Keratinocyte (primary cell): ENCODE measurements at regions not wholly inside any gene's neighbourhood (a gene's known extent, or its start where the extent isn't known, plus 50 kb on each side); places are given as distances from the start of the nearest gene placed in this dataset.

Experiments used
- CTCF ChIP-seq, 3 experiments: IDR thresholded peaks in 1 of 3; conservative IDR thresholded peaks in 1 of 3; optimal IDR thresholded peaks in 1 of 3; 2 replicates in 2 of 3; 3 replicates in 1 of 3; pipeline versions ENCODE3 to v1.5.1; 2011; ENCODE audit warnings: low read length in 3 of 3, mild to moderate bottlenecking in 3 of 3, moderate library complexity in 2 of 3, control low read depth in 1 of 3, inconsistent platforms in 1 of 3; ENCODE audit not compliant: insufficient read depth in 2 of 3; ENCODE audit errors: extremely low read depth in 1 of 3
- EZH2 ChIP-seq: IDR thresholded peaks from one replicate; pipeline ENCODE4 v1.6.1; 2012; ENCODE audit warnings: inconsistent platforms, mild to moderate bottlenecking, low read length, moderate library complexity

DNA sequence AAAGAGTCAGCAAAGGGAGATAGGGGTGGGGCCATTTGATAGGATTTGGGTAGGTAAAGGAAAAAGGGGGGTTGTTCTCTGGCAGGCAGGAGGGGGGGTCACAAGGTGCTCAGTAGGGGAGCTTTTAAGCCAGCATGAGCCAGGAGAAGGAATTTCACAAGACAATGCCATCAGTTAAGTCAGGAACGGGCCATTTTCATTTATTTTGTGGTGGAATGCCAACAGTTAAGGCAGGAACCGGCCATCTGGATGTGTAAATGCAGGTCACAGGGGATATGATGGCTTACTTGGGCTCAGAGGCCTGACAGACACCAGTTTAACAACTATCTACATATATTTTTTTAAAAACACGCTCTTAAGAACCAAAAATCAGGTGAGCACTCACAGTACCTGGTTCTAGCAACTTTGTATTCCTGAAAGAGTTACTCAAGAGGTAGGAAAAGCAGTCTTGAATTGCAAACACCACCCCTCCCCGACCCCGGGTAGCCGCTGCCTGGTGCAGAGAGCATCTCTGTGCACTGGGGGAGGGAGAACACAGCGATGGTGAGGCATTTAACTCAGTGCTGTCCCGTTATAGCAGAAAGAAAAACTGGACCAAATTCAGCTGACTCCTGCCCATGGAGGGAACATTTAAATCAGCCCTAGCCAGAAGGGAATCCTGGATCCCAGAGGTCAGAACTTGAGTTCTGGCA, 414.5 kb upstream of the KLHL29 start:
- TF ChIP-seq CTCF (optimal IDR thresholded peaks at IDR 0.05 in 1 of 3, IDR thresholded peaks at IDR 0.05 in 1 of 3, conservative IDR thresholded peaks at IDR 0.05 in 1 of 3; ENCODE audit: extremely low read depth in 1 of 3, insufficient read depth in 2 of 3, low read length in 3 of 3) (no peak), EZH2 (no peak)
